Hepatocyte (in vitro differentiated cells): ENCODE measurements at regions not wholly inside any gene's neighbourhood (a gene's known extent, or its start where the extent isn't known, plus 50 kb on each side); places are given as distances from the start of the nearest gene placed in this dataset.

Source experiments
- EZH2 ChIP-seq: fragments of 200-600 bp; sonication (generic); IDR thresholded peaks from 2 replicates; pipeline ENCODE4 v1.6.1; 2016; ENCODE audit warnings: antibody characterized with exemption, mild to moderate bottlenecking, borderline replicate concordance
- EZH2phosphoT487 ChIP-seq: fragments of 200-600 bp; sonication (generic); IDR thresholded peaks from one replicate; pipeline ENCODE4 v1.6.1; 2018; ENCODE audit warnings: antibody characterized with exemption, mild to moderate bottlenecking, low read depth, moderate library complexity; ENCODE audit not compliant: unreplicated experiment, severe bottlenecking
- TF ChIP-seq, protein P1 (sequence below): fragments of 200-600 bp; sonication (generic); IDR thresholded peaks from 2 replicates; pipeline ENCODE4 v1.5.1; 2016; ENCODE audit warnings: antibody characterized with exemption, mild to moderate bottlenecking; ENCODE audit not compliant: poor library complexity

DNA sequence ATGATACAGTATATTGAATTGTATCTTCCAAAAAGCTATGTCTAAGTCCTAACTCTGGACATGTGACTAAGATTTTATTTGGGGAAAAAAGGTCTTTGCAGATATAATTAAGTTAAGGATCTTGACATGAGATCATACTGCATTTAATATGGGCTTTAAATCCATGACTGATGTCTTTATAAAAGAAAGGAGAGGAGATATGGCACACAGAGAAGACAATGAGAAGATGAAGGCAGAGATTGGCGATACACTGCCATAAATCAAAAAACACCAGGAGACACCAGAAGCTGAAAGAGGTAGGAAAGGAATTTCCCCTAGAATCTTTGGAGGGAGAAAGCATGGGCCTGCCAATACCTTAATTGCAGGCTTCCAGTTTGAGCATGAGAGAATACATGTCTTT, 1450.2 kb downstream of the HACE1 start:
- no peak for TF ChIP-seq EZH2
- TF ChIP-seq, protein P1, sequence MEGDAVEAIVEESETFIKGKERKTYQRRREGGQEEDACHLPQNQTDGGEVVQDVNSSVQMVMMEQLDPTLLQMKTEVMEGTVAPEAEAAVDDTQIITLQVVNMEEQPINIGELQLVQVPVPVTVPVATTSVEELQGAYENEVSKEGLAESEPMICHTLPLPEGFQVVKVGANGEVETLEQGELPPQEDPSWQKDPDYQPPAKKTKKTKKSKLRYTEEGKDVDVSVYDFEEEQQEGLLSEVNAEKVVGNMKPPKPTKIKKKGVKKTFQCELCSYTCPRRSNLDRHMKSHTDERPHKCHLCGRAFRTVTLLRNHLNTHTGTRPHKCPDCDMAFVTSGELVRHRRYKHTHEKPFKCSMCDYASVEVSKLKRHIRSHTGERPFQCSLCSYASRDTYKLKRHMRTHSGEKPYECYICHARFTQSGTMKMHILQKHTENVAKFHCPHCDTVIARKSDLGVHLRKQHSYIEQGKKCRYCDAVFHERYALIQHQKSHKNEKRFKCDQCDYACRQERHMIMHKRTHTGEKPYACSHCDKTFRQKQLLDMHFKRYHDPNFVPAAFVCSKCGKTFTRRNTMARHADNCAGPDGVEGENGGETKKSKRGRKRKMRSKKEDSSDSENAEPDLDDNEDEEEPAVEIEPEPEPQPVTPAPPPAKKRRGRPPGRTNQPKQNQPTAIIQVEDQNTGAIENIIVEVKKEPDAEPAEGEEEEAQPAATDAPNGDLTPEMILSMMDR: no peak
- TF ChIP-seq EZH2phosphoT487: no peak
